HEK293T (cell line): ENCODE measurements at regions not wholly inside any gene's neighbourhood (a gene's known extent, or its start where the extent isn't known, plus 50 kb on each side); places are given as distances from the start of the nearest gene placed in this dataset.

ENCODE experiments used
- CTCF ChIA-PET: fragments of 350-600 bp; formaldehyde crosslinking; extraction: SDS; loops from one replicate; lab custom pipeline; 2021; ENCODE audit warnings: antibody characterized with exemption, inconsistent platforms; lab: Yijun Ruan, JAX
- POLR2A ChIA-PET: fragments of 350-600 bp; formaldehyde crosslinking; extraction: SDS; loops from one replicate; lab custom pipeline; 2020; ENCODE audit warnings: antibody characterized with exemption, inconsistent platforms; lab: Yijun Ruan, JAX
- DNase-seq: peaks from one replicate; pipeline ENCODE4 v3.0.0; 2012; ENCODE audit warnings: mixed read lengths; ENCODE audit errors: extremely low spot score
- ARNT ChIP-seq: fragments of 450-650 bp; IDR thresholded peaks from 2 replicates; pipeline ENCODE4 v1.6.1; 2017; ENCODE audit warnings: mild to moderate bottlenecking
- BHLHE40 ChIP-seq: fragments of 450-650 bp; IDR thresholded peaks from 2 replicates; pipeline ENCODE4 v1.6.1; 2016; ENCODE audit warnings: mild to moderate bottlenecking, moderate library complexity, borderline replicate concordance
- CTBP1 ChIP-seq: fragments of 450-650 bp; IDR thresholded peaks from 2 replicates; pipeline ENCODE4 v1.6.1; 2016; ENCODE audit warnings: borderline replicate concordance
- ELF4 ChIP-seq: fragments of 450-650 bp; IDR thresholded peaks from 2 replicates; pipeline ENCODE4 v1.6.1; 2017; ENCODE audit warnings: antibody characterized with exemption
- FOXA1 ChIP-seq: fragments of 450-650 bp; IDR thresholded peaks from 2 replicates; pipeline ENCODE4 v1.6.1; 2016; ENCODE audit warnings: mild to moderate bottlenecking
- FOXK2 ChIP-seq: fragments of 450-650 bp; IDR thresholded peaks from 2 replicates; pipeline ENCODE4 v1.6.1; 2016; ENCODE audit warnings: mild to moderate bottlenecking
- FOXM1 ChIP-seq: fragments of 450-650 bp; IDR thresholded peaks from 2 replicates; pipeline ENCODE4 v1.6.1; 2017; ENCODE audit warnings: mild to moderate bottlenecking, borderline replicate concordance
- HDGF ChIP-seq: fragments of 450-650 bp; IDR thresholded peaks from 2 replicates; pipeline ENCODE4 v1.6.1; 2017; ENCODE audit warnings: antibody characterized with exemption, borderline replicate concordance
- L3MBTL2 ChIP-seq: fragments of 450-650 bp; conservative IDR thresholded peaks from 2 replicates; pipeline ENCODE4 v1.6.1; 2016; ENCODE audit warnings: mild to moderate bottlenecking
- LEF1 ChIP-seq: fragments of 450-650 bp; IDR thresholded peaks from 2 replicates; pipeline ENCODE4 v1.6.1; 2017; ENCODE audit warnings: mild to moderate bottlenecking, borderline replicate concordance
- NFRKB ChIP-seq: fragments of 450-650 bp; IDR thresholded peaks from 2 replicates; pipeline ENCODE4 v1.6.1; 2016; ENCODE audit warnings: mild to moderate bottlenecking, moderate library complexity
- PKNOX1 ChIP-seq: fragments of 450-650 bp; IDR thresholded peaks from 2 replicates; pipeline ENCODE4 v1.6.1; 2016
- SP1 ChIP-seq: fragments of 450-650 bp; IDR thresholded peaks from 2 replicates; pipeline ENCODE4 v1.6.1; 2017
- SUZ12 ChIP-seq: fragments of 450-650 bp; IDR thresholded peaks from 2 replicates; pipeline ENCODE4 v1.6.1; 2016; ENCODE audit warnings: mild to moderate bottlenecking
- TARDBP ChIP-seq: fragments of 450-650 bp; IDR thresholded peaks from 2 replicates; pipeline ENCODE4 v1.6.1; 2016
- ZNF384 ChIP-seq: fragments of 450-650 bp; IDR thresholded peaks from 2 replicates; pipeline ENCODE4 v1.6.1; 2016

GRCh38 chr6:21299216-21299615 lies 294.3 kb upstream of the SOX4 start:
- ChIA-PET POLR2A (no interaction called here), CTCF (interaction anchor here (0.7 kb wide), 1 partner anchor 129 kb away, joined by 3 read pairs; no protein-coding TSS in a partner anchor)
- TF ChIP-seq NFRKB = no peak
- TF ChIP-seq FOXA1 = no peak
- no peak for TF ChIP-seq BHLHE40
- TF ChIP-seq CTBP1 = no peak
- no peak for TF ChIP-seq HDGF
- no peak for TF ChIP-seq ELF4
- no peak for TF ChIP-seq ZNF384
- no peak for TF ChIP-seq LEF1
- no peak for TF ChIP-seq SUZ12
- TF ChIP-seq L3MBTL2 = no peak
- no peak for DNase-seq

DNA sequence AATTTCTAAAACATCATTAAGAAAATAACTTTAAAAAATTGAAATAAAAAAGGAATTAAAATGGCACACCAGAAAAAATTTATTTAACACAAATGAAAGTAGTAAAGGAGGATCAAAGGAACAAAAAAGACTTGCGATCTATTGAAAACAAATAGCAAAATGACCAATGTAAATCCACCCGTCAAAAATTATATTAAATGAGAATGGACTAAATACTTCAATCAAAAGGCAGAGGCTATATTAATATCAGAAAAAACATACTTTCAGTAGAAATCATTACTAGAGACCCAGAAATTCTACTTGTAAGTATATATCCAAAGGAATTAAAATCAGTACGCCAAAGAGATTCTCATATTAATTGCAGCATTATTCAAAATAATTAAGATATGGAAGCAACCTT lies 293.1 kb upstream of the SOX4 start:
- DNase-seq = no peak
- POLR2A ChIA-PET = no interaction called here
- CTCF ChIA-PET = no interaction called here
- no peak for TF ChIP-seq ARNT
- no peak for TF ChIP-seq SUZ12
- TF ChIP-seq PKNOX1 = no peak
- TF ChIP-seq FOXM1 = no peak
- no peak for TF ChIP-seq BHLHE40
- TF ChIP-seq NFRKB = no peak
- TF ChIP-seq FOXK2 = no peak
- no peak for TF ChIP-seq CTBP1
- TF ChIP-seq TARDBP = no peak

DNA sequence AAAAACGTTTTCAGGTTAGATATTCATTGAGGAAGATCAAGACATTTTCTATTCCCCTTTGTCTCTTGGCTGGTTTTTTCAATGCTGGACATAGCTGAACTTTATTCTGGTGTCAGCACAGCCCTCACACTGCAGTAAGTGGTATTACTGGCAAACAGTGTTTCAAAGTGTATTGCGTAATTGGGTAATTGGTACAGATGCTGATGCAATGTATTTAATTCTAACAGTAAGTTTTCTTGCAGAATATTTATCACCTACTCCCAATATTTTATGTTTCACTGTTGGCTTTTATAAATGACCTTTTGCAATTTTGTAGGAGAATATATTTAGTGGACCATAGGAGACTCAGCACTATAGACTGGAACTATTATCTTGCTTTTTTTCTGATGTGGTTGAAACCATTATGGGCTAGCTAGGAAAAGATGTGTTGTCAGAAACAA lies 287.6 kb upstream of the SOX4 start:
- ChIA-PET POLR2A (no interaction called here), CTCF (interaction anchor here (1.1 kb wide), 1 partner anchor 27 kb away, joined by 3 read pairs; no protein-coding TSS in a partner anchor)
- TF ChIP-seq FOXM1 = no peak
- no peak for TF ChIP-seq TARDBP
- no peak for TF ChIP-seq SUZ12
- no peak for TF ChIP-seq ZNF384
- TF ChIP-seq FOXK2 = no peak
- no peak for TF ChIP-seq L3MBTL2
- TF ChIP-seq BHLHE40 = no peak
- no peak for TF ChIP-seq ARNT
- TF ChIP-seq PKNOX1 = no peak
- TF ChIP-seq HDGF = no peak
- TF ChIP-seq ELF4 = no peak
- no peak for TF ChIP-seq LEF1
- no peak for TF ChIP-seq CTBP1
- DNase-seq = no peak

DNA sequence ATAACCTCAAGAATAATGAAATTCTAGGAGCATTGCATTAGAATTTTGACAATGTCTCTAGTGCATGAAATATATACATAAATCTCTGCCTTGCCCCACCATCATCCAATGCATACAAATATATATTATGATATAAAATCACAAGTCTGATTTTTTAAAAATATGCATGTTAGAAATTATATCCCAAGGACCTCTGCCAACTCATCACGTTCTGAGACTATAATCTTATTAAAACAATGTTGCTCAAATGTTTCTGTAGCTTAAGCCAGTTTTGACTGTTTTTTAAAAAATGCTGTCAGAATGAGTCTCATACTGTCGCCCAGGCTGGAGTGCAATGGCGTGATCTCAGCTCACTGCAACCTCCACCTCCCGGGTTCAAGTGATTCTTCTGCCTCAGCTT lies 287.0 kb upstream of the SOX4 start:
- no peak for DNase-seq
- TF ChIP-seq ARNT (no peak), SUZ12 (no peak), ELF4 (no peak), FOXK2 (no peak), LEF1 (no peak), FOXA1 (no peak), PKNOX1 (no peak), TARDBP (no peak)
- ChIA-PET POLR2A (no interaction called here), CTCF (no interaction called here)

DNA sequence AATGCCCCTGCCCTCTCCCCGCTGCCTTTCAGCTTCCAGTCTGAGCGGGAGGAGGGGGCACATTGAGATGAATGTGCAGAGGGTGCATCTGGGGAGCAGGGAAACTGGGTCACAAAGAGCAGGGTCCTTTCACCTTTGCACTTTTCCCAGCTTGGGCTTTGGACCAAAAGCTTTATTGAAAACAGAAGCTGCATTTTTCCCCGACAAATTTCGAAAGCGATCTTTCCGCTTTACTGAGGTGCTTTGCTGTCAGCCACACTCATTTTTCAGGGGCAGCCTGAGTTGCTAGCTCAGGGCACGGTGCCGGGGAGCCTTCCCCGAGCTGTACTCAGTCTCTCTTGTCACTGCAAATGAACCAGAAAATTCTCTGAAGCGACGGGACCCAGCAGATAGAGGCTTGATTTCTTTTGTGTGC lies 283.7 kb upstream of the SOX4 start:
- TF ChIP-seq CTBP1 = no peak
- no peak for TF ChIP-seq SP1
- no peak for TF ChIP-seq L3MBTL2
- no peak for TF ChIP-seq HDGF
- no peak for TF ChIP-seq TARDBP
- no peak for TF ChIP-seq ELF4
- TF ChIP-seq ARNT = no peak
- no peak for TF ChIP-seq BHLHE40
- DNase-seq = no peak
- ChIA-PET CTCF (no interaction called here), POLR2A (no interaction called here)

GRCh38 chr6:21310568-21311140 lies 282.9 kb upstream of the SOX4 start:
- POLR2A ChIA-PET = no interaction called here
- no peak for DNase-seq
- CTCF ChIA-PET = interaction anchor here (0.5 kb wide), 1 partner anchor 779 kb away, joined by 3 read pairs; no protein-coding TSS in a partner anchor
- no peak for TF ChIP-seq TARDBP
- no peak for TF ChIP-seq BHLHE40
- TF ChIP-seq ZNF384 = no peak
- no peak for TF ChIP-seq L3MBTL2
- TF ChIP-seq FOXK2 = no peak
- no peak for TF ChIP-seq FOXA1
- TF ChIP-seq ELF4 = no peak
- no peak for TF ChIP-seq SUZ12
- no peak for TF ChIP-seq FOXM1
- no peak for TF ChIP-seq CTBP1
- TF ChIP-seq LEF1 = no peak
- no peak for TF ChIP-seq ARNT
- no peak for TF ChIP-seq SP1
- no peak for TF ChIP-seq PKNOX1
- no peak for TF ChIP-seq HDGF
